ENCODE measurements at regions not wholly inside any gene's neighbourhood (a gene's known extent, or its start where the extent isn't known, plus 50 kb on each side); places are given as distances from the start of the nearest gene placed in this dataset.

DNA sequence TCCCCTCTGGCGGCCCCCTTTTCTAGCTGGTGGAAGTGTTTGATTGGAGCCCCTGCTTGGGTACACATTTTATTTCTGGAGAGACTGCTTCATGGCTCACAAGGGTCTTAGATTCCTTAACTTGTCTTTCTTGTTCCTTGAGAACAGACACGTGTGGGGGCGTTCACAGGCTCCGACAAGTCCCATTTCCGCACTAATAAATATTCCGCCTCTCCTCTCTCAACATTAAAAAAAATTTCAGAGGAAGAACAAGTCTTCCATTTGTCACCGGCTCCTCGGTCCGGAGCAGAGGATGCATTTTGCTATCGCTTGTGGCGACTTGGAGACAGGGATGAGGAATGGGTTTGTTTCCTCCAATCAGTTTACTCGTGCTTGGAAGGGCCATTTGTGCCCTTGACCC, 134.0 kb upstream of the PODXL start:
- Histone ChIP-seq H3K4me1 (ENCODE audit: control insufficient read depth, extremely low read depth, insufficient read depth, low read length) (no peaks in the 10 kb centered on the region), H3K36me3 (ENCODE audit: control insufficient read depth in 2 of 2, extremely low read depth in 1 of 2, insufficient read depth in 2 of 2, low read length in 2 of 2) (no peaks in the 10 kb centered on the region), H3K9me3 (replicated peaks; ENCODE audit: control insufficient read depth, insufficient read depth, low read length) (no peaks in the 10 kb centered on the region), H2AFZ (ENCODE audit: low read depth, low read length) (no peak overlapping the region), H3K4me2 (ENCODE audit: insufficient read depth, low read length) (no peak overlapping the region), H4K20me1 (replicated peaks; ENCODE audit: control insufficient read depth, extremely low read depth, insufficient read depth, low read length) (no peaks in the 10 kb centered on the region), H3K9me1 (replicated peaks; ENCODE audit: control insufficient read depth, extremely low read depth, insufficient read depth, low read length) (no peaks in the 10 kb centered on the region), H3K4me3 (replicated peaks in 1 of 3; ENCODE audit: insufficient read depth in 1 of 3, low read depth in 1 of 3, low read length in 3 of 3) (no peak overlapping the region), H3K9ac (replicated peaks; ENCODE audit: extremely low read depth, insufficient read depth, low read length) (no peak overlapping the region), H3K27ac (ENCODE audit: insufficient read depth, low read depth, low read length) (no peak overlapping the region), H3K27me3 (ENCODE audit: control insufficient read depth in 2 of 2, insufficient read depth in 2 of 2, low read length in 2 of 2) (peaks cover 4 to 9% of the 10 kb centered on the region in 2 experiments), H3K79me2 (ENCODE audit: control insufficient read depth, insufficient read depth, low read length) (no peaks in the 10 kb centered on the region)
- no peak for TF ChIP-seq JUN (IDR thresholded peaks at IDR 0.05; ENCODE audit: borderline replicate concordance, insufficient read depth, insufficient read length, low read depth)
- DNase-seq (ENCODE audit: low read depth, low spot score) (no peak), FAIRE-seq (no peak)
- no TSS peak for BruUV-seq (replicated peaks)
- intact Hi-C loops (cut with micrococcal nuclease) = loop anchor here (5.0 to 10.0 kb wide), 2 partner anchors 254 to 607 kb away; no protein-coding TSS in a partner anchor
- CTCF ChIA-PET = interaction anchor here (1.1 to 4.2 kb wide), 7 partner anchors 9 to 1744 kb away, joined by 3 to 38 read pairs (median 16); no protein-coding TSS in a partner anchor
- dilution Hi-C loops (cut with MboI; ENCODE audit: extremely low pct_ligation_motif_present, low sequenced_read_pairs) = no loop called here
- POLR2A ChIA-PET = no interaction called here

DNA sequence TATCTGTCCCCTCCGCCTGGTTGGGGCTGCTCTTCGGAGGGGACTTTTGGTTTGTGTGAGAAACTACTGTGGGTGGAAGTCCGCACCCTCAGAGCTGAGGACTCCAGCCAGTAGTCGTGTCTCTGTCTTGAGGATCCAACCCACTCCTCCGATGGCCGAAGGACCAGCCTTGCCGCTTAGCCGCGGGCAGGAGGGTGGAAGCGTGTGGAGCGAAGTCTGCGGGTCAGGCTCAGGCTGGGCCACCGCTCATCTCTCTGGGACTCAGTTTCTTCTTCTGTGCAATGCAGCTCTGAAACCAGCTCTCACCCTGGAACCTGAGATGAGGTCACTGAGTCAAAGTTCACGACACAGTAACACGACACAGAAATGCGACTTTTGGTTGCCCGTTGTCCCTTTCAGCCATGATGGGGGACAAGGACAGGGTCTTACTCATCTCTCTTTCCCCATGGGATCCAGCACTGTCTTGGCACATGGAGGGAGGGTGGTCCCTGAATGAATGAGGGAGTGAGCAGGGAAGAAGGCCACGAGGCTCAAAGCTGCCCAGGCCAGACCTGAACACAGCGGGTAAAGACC, 133.3 kb upstream of the PODXL start:
- Histone ChIP-seq H3K27me3 (ENCODE audit: control insufficient read depth in 2 of 2, insufficient read depth in 2 of 2, low read length in 2 of 2) (peaks cover under 1 to 3% of the 10 kb centered on the region in 2 experiments), H2AFZ (ENCODE audit: low read depth, low read length) (no peak overlapping the region), H3K79me2 (ENCODE audit: control insufficient read depth, insufficient read depth, low read length) (no peaks in the 10 kb centered on the region), H3K9me1 (replicated peaks; ENCODE audit: control insufficient read depth, extremely low read depth, insufficient read depth, low read length) (no peaks in the 10 kb centered on the region), H3K9ac (replicated peaks; ENCODE audit: extremely low read depth, insufficient read depth, low read length) (no peak overlapping the region), H3K27ac (ENCODE audit: insufficient read depth, low read depth, low read length) (no peak overlapping the region), H3K4me3 (replicated peaks in 1 of 3; ENCODE audit: insufficient read depth in 1 of 3, low read depth in 1 of 3, low read length in 3 of 3) (no peak overlapping the region), H3K4me1 (ENCODE audit: control insufficient read depth, extremely low read depth, insufficient read depth, low read length) (no peaks in the 10 kb centered on the region), H3K36me3 (ENCODE audit: control insufficient read depth in 2 of 2, extremely low read depth in 1 of 2, insufficient read depth in 2 of 2, low read length in 2 of 2) (no peaks in the 10 kb centered on the region), H3K4me2 (ENCODE audit: insufficient read depth, low read length) (no peak overlapping the region), H3K9me3 (replicated peaks; ENCODE audit: control insufficient read depth, insufficient read depth, low read length) (no peaks in the 10 kb centered on the region), H4K20me1 (replicated peaks; ENCODE audit: control insufficient read depth, extremely low read depth, insufficient read depth, low read length) (no peaks in the 10 kb centered on the region)
- POLR2A ChIA-PET = no interaction called here
- CTCF ChIA-PET = interaction anchor here (0.6 to 4.2 kb wide), 21 partner anchors 9 to 1745 kb away, joined by 3 to 38 read pairs (median 5); no protein-coding TSS in a partner anchor
- no peak for FAIRE-seq
- dilution Hi-C loops (cut with MboI; ENCODE audit: extremely low pct_ligation_motif_present, low sequenced_read_pairs) = no loop called here
- no TSS peak for BruUV-seq (replicated peaks)
- no peak for DNase-seq (ENCODE audit: low read depth, low spot score)
- TF ChIP-seq POLR2AphosphoS5 (IDR thresholded peaks at IDR 0.05; ENCODE audit: insufficient read depth, low read depth, low read length) (no peak), POLR2A (IDR thresholded peaks at IDR 0.05; ENCODE audit: low read depth, low read length) (no peak), GATA2 (IDR thresholded peaks at IDR 0.05; ENCODE audit: insufficient read depth, insufficient read length, low read depth, low read length) (no peak), EZH2 (IDR thresholded peaks at IDR 0.05; ENCODE audit: borderline replicate concordance, low read depth, low read length, severe bottlenecking) (no peak), FOS (IDR thresholded peaks at IDR 0.05; ENCODE audit: borderline replicate concordance, insufficient read depth, low read length) (no peak), JUN (IDR thresholded peaks at IDR 0.05; ENCODE audit: borderline replicate concordance, insufficient read depth, insufficient read length, low read depth) (no peak), MYC (IDR thresholded peaks at IDR 0.05; ENCODE audit: low read depth, low read length) (no peak)
- TF ChIP-seq, protein P1, sequence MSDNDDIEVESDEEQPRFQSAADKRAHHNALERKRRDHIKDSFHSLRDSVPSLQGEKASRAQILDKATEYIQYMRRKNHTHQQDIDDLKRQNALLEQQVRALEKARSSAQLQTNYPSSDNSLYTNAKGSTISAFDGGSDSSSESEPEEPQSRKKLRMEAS (IDR thresholded peaks at IDR 0.05; ENCODE audit: insufficient read depth, insufficient read length) = no peak
- TF ChIP-seq, protein P2, sequence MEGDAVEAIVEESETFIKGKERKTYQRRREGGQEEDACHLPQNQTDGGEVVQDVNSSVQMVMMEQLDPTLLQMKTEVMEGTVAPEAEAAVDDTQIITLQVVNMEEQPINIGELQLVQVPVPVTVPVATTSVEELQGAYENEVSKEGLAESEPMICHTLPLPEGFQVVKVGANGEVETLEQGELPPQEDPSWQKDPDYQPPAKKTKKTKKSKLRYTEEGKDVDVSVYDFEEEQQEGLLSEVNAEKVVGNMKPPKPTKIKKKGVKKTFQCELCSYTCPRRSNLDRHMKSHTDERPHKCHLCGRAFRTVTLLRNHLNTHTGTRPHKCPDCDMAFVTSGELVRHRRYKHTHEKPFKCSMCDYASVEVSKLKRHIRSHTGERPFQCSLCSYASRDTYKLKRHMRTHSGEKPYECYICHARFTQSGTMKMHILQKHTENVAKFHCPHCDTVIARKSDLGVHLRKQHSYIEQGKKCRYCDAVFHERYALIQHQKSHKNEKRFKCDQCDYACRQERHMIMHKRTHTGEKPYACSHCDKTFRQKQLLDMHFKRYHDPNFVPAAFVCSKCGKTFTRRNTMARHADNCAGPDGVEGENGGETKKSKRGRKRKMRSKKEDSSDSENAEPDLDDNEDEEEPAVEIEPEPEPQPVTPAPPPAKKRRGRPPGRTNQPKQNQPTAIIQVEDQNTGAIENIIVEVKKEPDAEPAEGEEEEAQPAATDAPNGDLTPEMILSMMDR (IDR thresholded peaks at IDR 0.05; ENCODE audit: extremely low read depth in 1 of 2, insufficient read depth in 1 of 2, low read depth in 1 of 2, low read length in 2 of 2) = no peak
- intact Hi-C loops (cut with micrococcal nuclease) = loop anchor here (1.0 to 10.0 kb wide), 3 partner anchors 255 to 608 kb away; no protein-coding TSS in a partner anchor
